Endodermal cell (in vitro differentiated cells): ENCODE measurements at regions not wholly inside any gene's neighbourhood (a gene's known extent, or its start where the extent isn't known, plus 50 kb on each side); places are given as distances from the start of the nearest gene placed in this dataset.

Experiments used
- DNase-seq: peaks from one replicate; pipeline ENCODE4 v3.0.0-alpha.2; 2017
- H3K27ac ChIP-seq: 2 replicates; pipeline ENCODE4 v1.5.1; 2013; ENCODE audit warnings: mild to moderate bottlenecking, low read depth, low read length, moderate library complexity
- H3K27me3 ChIP-seq: 2 replicates; pipeline ENCODE4 v1.6.1; 2013; ENCODE audit warnings: mild to moderate bottlenecking, low read length, moderate library complexity; ENCODE audit not compliant: insufficient read depth, control insufficient read depth, poor library complexity, severe bottlenecking
- H3K36me3 ChIP-seq: 2 replicates; pipeline ENCODE4 v1.7.0; 2013; ENCODE audit warnings: mild to moderate bottlenecking, low read length, moderate library complexity; ENCODE audit not compliant: control insufficient read depth, insufficient read depth
- H3K4me1 ChIP-seq: one replicate; pipeline ENCODE4 v1.7.0; 2013; ENCODE audit warnings: low read length; ENCODE audit not compliant: control insufficient read depth, insufficient read depth
- H3K4me3 ChIP-seq: 2 replicates; pipeline ENCODE4 v1.5.1; 2013; ENCODE audit warnings: mild to moderate bottlenecking, low read length, moderate library complexity
- H3K9ac ChIP-seq: 2 replicates; pipeline ENCODE4 v1.6.1; 2013; ENCODE audit warnings: mild to moderate bottlenecking, low read length, moderate library complexity; ENCODE audit not compliant: poor library complexity, severe bottlenecking; ENCODE audit errors: extremely low read depth
- H3K9me3 ChIP-seq: 2 replicates; pipeline ENCODE4 v1.6.1; 2013; ENCODE audit warnings: mild to moderate bottlenecking, low read length, moderate library complexity; ENCODE audit not compliant: control insufficient read depth
- H3K27ac Mint-ChIP-seq: 2 replicates; pipeline ENCODE4 v1.8.0; 2020; ENCODE audit warnings: mixed read lengths
- H3K27me3 Mint-ChIP-seq: 2 replicates; pipeline ENCODE4 v1.8.0; 2021; ENCODE audit warnings: mild to moderate bottlenecking, mixed read lengths; ENCODE audit not compliant: insufficient read depth
- H3K36me3 Mint-ChIP-seq: 2 replicates; pipeline ENCODE4 v1.8.0; 2020; ENCODE audit warnings: low read depth, mixed read lengths
- H3K4me1 Mint-ChIP-seq: 2 replicates; pipeline ENCODE4 v1.8.0; 2020; ENCODE audit warnings: mixed read lengths
- H3K4me3 Mint-ChIP-seq: 2 replicates; pipeline ENCODE4 v1.8.0; 2020; ENCODE audit warnings: mild to moderate bottlenecking, moderate library complexity, mixed read lengths
- H3K9me3 Mint-ChIP-seq: 2 replicates; pipeline ENCODE4 v1.8.0; 2020; ENCODE audit warnings: mild to moderate bottlenecking, mixed read lengths
- CTCF ChIP-seq: fragments of 200-600 bp; sonication (generic); conservative IDR thresholded peaks from 2 replicates; pipeline ENCODE4 v1.5.0; 2021; ENCODE audit warnings: antibody characterized with exemption, mild to moderate bottlenecking
- WGBS, 2 experiments: methylation state at CpG; one replicate each; pipeline versions ENCODE4 v1.1.5 to v1.1.7; 2013; ENCODE audit warnings: missing lambda C conversion rate in 2 of 2, mixed read lengths in 1 of 2; ENCODE audit not compliant: insufficient coverage in 1 of 2, insufficient read length in 1 of 2; 5-methylcytosine and 5-hydroxymethylcytosine counted together

DNA sequence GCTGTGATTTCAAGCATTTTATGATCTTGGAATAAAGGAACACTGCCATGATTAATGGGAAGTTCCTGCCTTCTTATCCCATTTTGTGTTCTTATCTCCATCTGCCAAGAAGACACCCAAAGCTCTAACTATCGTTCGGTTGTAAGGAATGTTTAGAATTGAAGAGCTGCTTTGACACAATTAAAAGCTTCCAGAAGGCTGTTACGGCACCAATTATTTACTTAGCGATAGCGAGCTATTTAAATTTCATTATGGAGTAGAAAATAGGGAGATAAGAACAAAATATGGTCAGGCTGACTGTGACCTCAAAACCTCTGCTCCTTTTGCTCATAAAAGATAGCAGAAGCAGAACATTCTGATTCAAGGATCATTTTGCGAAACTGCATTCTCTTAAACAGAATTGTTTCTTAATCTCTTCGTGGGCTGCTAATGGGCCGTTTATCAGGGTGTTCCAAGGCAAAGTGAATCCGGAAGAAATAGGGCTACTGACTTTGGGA, 101.6 kb downstream of the SLC4A3 start:
- Mint-ChIP-seq H3K9me3 (no peaks in the 10 kb centered on the region), H3K27me3 (no peaks in the 10 kb centered on the region), H3K27ac (peak overlapping the region; percentile 41), H3K36me3 (no peaks in the 10 kb centered on the region), H3K4me1 (peaks cover 48% of the 10 kb centered on the region), H3K4me3 (no peak overlapping the region)
- no peak for DNase-seq
- no peak overlapping the region for H3K9ac ChIP-seq
- 77 to 79% methylated on average over 7 to 9 of the region's 9 CpGs for WGBS, 2 experiments
- no peak overlapping the region for H3K4me3 ChIP-seq
- H3K36me3 ChIP-seq = no peaks in the 10 kb centered on the region
- no peaks in the 10 kb centered on the region for H3K27me3 ChIP-seq
- TF ChIP-seq CTCF = no peak
- no peaks in the 10 kb centered on the region for H3K4me1 ChIP-seq
- no peak overlapping the region for H3K27ac ChIP-seq
- H3K9me3 ChIP-seq = peaks cover 3% of the 10 kb centered on the region

GRCh38 chr2:219731173-219731572, 103.7 kb downstream of the SLC4A3 start:
- Histone ChIP-seq H3K4me1 (no peaks in the 10 kb centered on the region), H3K9ac (no peak overlapping the region), H3K36me3 (no peaks in the 10 kb centered on the region), H3K4me3 (no peak overlapping the region), H3K27ac (no peak overlapping the region), H3K9me3 (peaks cover 3% of the 10 kb centered on the region), H3K27me3 (no peaks in the 10 kb centered on the region)
- 81 to 91% methylated on average over 3 of the region's 3 CpGs for WGBS, 2 experiments
- H3K4me1 Mint-ChIP-seq = peaks cover 44% of the 10 kb centered on the region
- no peak overlapping the region for H3K4me3 Mint-ChIP-seq
- no peaks in the 10 kb centered on the region for H3K9me3 Mint-ChIP-seq
- DNase-seq = no peak
- no peaks in the 10 kb centered on the region for H3K27me3 Mint-ChIP-seq
- H3K27ac Mint-ChIP-seq = no peak overlapping the region
- H3K36me3 Mint-ChIP-seq = no peaks in the 10 kb centered on the region
- no peak for TF ChIP-seq CTCF

- Histone ChIP-seq H3K27ac (no peak overlapping the region), H3K4me3 (no peak overlapping the region), H3K9me3 (peaks cover 3% of the 10 kb centered on the region), H3K4me1 (no peaks in the 10 kb centered on the region), H3K36me3 (no peaks in the 10 kb centered on the region), H3K9ac (no peak overlapping the region), H3K27me3 (no peaks in the 10 kb centered on the region)
- H3K4me1 Mint-ChIP-seq = peaks cover 31% of the 10 kb centered on the region
- H3K4me3 Mint-ChIP-seq = no peak overlapping the region
- 82 to 95% methylated on average over 2 of the region's 2 CpGs for WGBS, 2 experiments
- no peak for TF ChIP-seq CTCF
- DNase-seq = no peak
- no peak overlapping the region for H3K27ac Mint-ChIP-seq
- H3K27me3 Mint-ChIP-seq = no peaks in the 10 kb centered on the region
- H3K36me3 Mint-ChIP-seq = no peaks in the 10 kb centered on the region
- no peaks in the 10 kb centered on the region for H3K9me3 Mint-ChIP-seq
Measured at GRCh38 chr2:219733106-219733505, 105.7 kb downstream of the SLC4A3 start.
